AG09309 (cell line): ENCODE measurements at regions not wholly inside any gene's neighbourhood (a gene's known extent, or its start where the extent isn't known, plus 50 kb on each side); places are given as distances from the start of the nearest gene placed in this dataset.

Experiments used
- DNase-seq: peaks from one replicate; pipeline ENCODE4 v3.0.0-alpha.2; 2010; ENCODE audit warnings: low read depth
- H3K4me3 ChIP-seq: 2 replicates; pipeline ENCODE4 v1.5.1; 2011; ENCODE audit warnings: mild to moderate bottlenecking, low read depth, low read length, moderate library complexity; ENCODE audit not compliant: control insufficient read depth
- CTCF ChIP-seq: IDR thresholded peaks from 2 replicates; pipeline ENCODE4 v1.5.1; 2011; ENCODE audit warnings: mild to moderate bottlenecking, low read depth, low read length, inconsistent platforms; ENCODE audit not compliant: insufficient read depth, control insufficient read depth; ENCODE audit errors: missing control alignments

- DNase-seq = no peak
- TF ChIP-seq CTCF = no peak
- H3K4me3 ChIP-seq = no peak overlapping the region
Measured at GRCh38 chr7:153588586-153588985, 463.6 kb upstream of the DPP6 start.

GRCh38 chr7:153590136-153590535, 462.1 kb upstream of the DPP6 start:
- DNase-seq = no peak
- TF ChIP-seq CTCF = no peak
- H3K4me3 ChIP-seq = no peak overlapping the region

DNA sequence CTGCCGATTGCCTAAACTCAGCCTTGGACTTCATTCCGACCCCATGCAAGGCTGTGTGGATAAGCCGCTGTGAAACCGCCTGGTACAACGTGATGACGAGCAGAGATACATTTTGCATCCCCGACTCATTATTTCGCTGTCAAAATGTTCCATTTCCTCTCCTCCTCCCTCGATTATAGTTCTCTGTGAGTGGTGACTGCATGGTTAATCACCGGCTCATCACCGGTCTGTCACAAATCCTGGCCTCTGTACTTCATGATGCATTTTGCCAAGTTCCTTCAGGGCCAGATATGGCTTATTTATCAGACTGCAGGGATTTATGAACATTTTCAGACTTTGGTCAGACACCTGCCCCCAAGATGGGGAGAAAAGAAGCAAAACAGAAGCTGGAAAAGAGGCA, 461.6 kb upstream of the DPP6 start:
- no peak for DNase-seq
- H3K4me3 ChIP-seq = no peak overlapping the region
- no peak for TF ChIP-seq CTCF

DNA sequence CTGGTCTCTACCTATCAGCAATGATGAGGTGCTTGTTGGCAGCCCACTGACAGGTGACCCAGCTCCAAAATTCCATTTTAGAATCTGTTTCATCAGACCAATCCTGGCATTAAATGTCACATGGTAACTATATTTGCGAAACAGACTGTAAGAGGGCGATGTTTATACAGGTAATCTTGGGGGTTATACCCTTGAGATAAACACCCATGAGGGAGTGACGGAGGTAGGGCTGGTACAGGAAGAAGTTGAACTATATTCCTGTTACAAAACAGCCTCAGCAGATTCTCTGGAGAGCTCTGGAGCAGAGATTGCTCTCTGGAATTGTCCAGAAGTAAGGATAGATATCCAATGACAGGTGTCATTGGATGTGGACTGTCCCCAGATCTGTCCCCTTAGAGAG, 444.8 kb upstream of the DPP6 start:
- no peak for DNase-seq
- TF ChIP-seq CTCF = no peak
- H3K4me3 ChIP-seq = no peak overlapping the region

- TF ChIP-seq CTCF = no peak
- no peak for DNase-seq
Measured at GRCh38 chr7:153616711-153617325, 435.4 kb upstream of the DPP6 start.

DNA sequence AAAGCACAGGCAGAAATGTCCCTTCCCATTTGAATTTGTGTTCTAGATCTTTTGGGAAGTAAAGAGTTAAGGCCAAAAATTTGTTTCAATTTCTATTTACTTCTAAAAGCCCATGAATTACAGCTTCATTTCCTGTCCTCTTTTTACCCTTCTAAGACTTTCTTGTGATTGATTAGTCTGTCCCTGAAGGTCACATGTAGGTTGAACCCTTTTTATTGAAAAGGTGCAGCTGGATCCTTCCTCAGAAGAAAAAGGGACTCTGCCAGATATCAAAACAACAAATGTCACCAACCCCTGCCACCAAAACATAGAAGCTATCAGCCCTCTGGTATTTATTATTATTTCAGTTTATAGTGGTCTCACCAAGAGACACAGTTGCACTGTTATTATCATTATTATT, 424.9 kb upstream of the DPP6 start:
- no peak for TF ChIP-seq CTCF
- DNase-seq = no peak
- H3K4me3 ChIP-seq = no peak overlapping the region

More at GRCh38 chr7:153616711-153617325, 435.4 kb upstream of the DPP6 start:
- H3K4me3 ChIP-seq = no peak overlapping the region

GRCh38 chr7:153628406-153628805, 423.8 kb upstream of the DPP6 start:
- no peak overlapping the region for H3K4me3 ChIP-seq
- no peak for DNase-seq
- no peak for TF ChIP-seq CTCF
